K562 (cell line): ENCODE measurements at regions not wholly inside any gene's neighbourhood (a gene's known extent, or its start where the extent isn't known, plus 50 kb on each side); places are given as distances from the start of the nearest gene placed in this dataset.

ENCODE experiments used
- ATAC-seq: fragments of 200-7000 bp; cut with Tn5 transposase; 3 replicates; pipeline ENCODE4 v1.9.1; 2020; ENCODE audit warnings: moderate library complexity
- BruUV-seq: library from RNA; stranded (reverse); fragments of 400-500 nt; replicated peaks from 2 replicates; lab custom pipeline; 2021; lab: Mats Ljungman, UMichigan
- CTCF ChIA-PET: fragments of 300-600 bp; formaldehyde crosslinking; extraction: SDS; loops from one replicate; lab custom pipeline; 2021; ENCODE audit warnings: low intra/inter-chr PET ratio; lab: Yijun Ruan, JAX
- POLR2A ChIA-PET: fragments of 300-600, 350-650 bp; sonication (Branson Sonifier 250); formaldehyde crosslinking; extraction: SDS; loops from one replicate; lab custom pipeline; 2021; ENCODE audit warnings: antibody characterized with exemption, inconsistent platforms; lab: Yijun Ruan, JAX
- DNase-seq, 4 experiments: peaks; one replicate each; pipeline versions ENCODE4 v3.0.0 to v3.0.0-alpha.2; 2011 to 2018; ENCODE audit warnings: low spot score in 3 of 4, mixed read lengths in 3 of 4; ENCODE audit errors: extremely low read depth in 1 of 4
- FAIRE-seq: peaks from 2 replicates; lab custom pipeline; 2011; peaks lifted over from hg19 to GRCh38; lab: Jason Lieb, UNC
- H2AFZ ChIP-seq: 2 replicates; pipeline ENCODE4 v1.6.0; 2011; ENCODE audit warnings: low read depth, low read length, control low read depth, inconsistent platforms
- H3K27ac ChIP-seq: fragments of 200-600 bp; 3 replicates; pipeline ENCODE4 v1.8.0; 2011; ENCODE audit warnings: low read depth, mild to moderate bottlenecking, control low read depth, inconsistent platforms, low read length, moderate library complexity, mixed read lengths; ENCODE audit errors: extremely low read depth
- H3K27me3 ChIP-seq, 2 experiments: fragments of 300-600 bp in 1 of 2; 2 replicates in 1 of 2; 3 replicates in 1 of 2; pipeline versions ENCODE4 v1.6.0 to v1.8.0; 2011; ENCODE audit warnings: inconsistent platforms in 2 of 2, low read length in 2 of 2, mild to moderate bottlenecking in 1 of 2, mixed read lengths in 1 of 2, moderate library complexity in 1 of 2; ENCODE audit not compliant: control insufficient read depth in 2 of 2, insufficient read depth in 2 of 2
- H3K36me3 ChIP-seq: fragments of 300-600 bp; 3 replicates; pipeline ENCODE4 v1.8.0; 2011; ENCODE audit warnings: mild to moderate bottlenecking, low read length, inconsistent platforms; ENCODE audit not compliant: control insufficient read depth, insufficient read depth
- H3K4me1 ChIP-seq, 2 experiments: fragments of 200-600 bp in 1 of 2; replicated peaks in 1 of 2; 2 replicates in 1 of 2; 3 replicates in 1 of 2; pipeline versions ENCODE4 v1.5.1 to v1.8.0; 2011; ENCODE audit warnings: inconsistent platforms in 2 of 2, low read length in 2 of 2, mild to moderate bottlenecking in 1 of 2, mixed read lengths in 1 of 2, moderate library complexity in 1 of 2; ENCODE audit not compliant: control insufficient read depth in 2 of 2, insufficient read depth in 2 of 2
- H3K4me2 ChIP-seq: 2 replicates; pipeline ENCODE4 v1.6.1; 2011; ENCODE audit warnings: low read length, control low read depth, inconsistent platforms, mixed read lengths; ENCODE audit not compliant: insufficient read depth
- H3K4me3 ChIP-seq: fragments of 200-600 bp; sonication (generic), shearing (Covaris generic); 2 replicates; pipeline ENCODE4 v1.5.1; 2016; ENCODE audit warnings: control low read depth, inconsistent platforms
- H3K79me2 ChIP-seq: fragments of 200-600 bp; 3 replicates; pipeline ENCODE4 v1.8.0; 2011; ENCODE audit warnings: low read length, inconsistent platforms; ENCODE audit not compliant: control insufficient read depth, insufficient read depth
- H3K9ac ChIP-seq, 2 experiments: 2 replicates each; pipeline versions ENCODE4 v1.6.0 to v1.6.1; 2011; ENCODE audit warnings: low read depth in 2 of 2, low read length in 2 of 2, control low read depth in 1 of 2, inconsistent platforms in 1 of 2, mild to moderate bottlenecking in 1 of 2, mixed read lengths in 1 of 2; ENCODE audit not compliant: insufficient read depth in 1 of 2
- H3K9me1 ChIP-seq: one replicate; pipeline ENCODE4 v1.6.0; 2011; ENCODE audit warnings: inconsistent platforms, mild to moderate bottlenecking, low read length, moderate library complexity; ENCODE audit not compliant: control insufficient read depth, insufficient read depth
- H3K9me3 ChIP-seq: replicated peaks from 2 replicates; pipeline ENCODE4 v1.5.1; 2011; ENCODE audit warnings: low read depth, low read length, inconsistent platforms; ENCODE audit not compliant: control insufficient read depth, insufficient read depth
- H4K20me1 ChIP-seq: replicated peaks from 2 replicates; pipeline ENCODE4 v1.6.1; 2011; ENCODE audit warnings: low read length, inconsistent platforms, mixed read lengths; ENCODE audit not compliant: control insufficient read depth, insufficient read depth
- CXXC5 ChIP-seq: fragments of 250-450 bp; sonication (Bioruptor Pico); IDR thresholded peaks from 2 replicates; pipeline ENCODE4 v1.8.0; 2022; ENCODE audit warnings: inconsistent platforms, mild to moderate bottlenecking, moderate library complexity
- GTF3C2 ChIP-seq: IDR thresholded peaks from 3 replicates; pipeline ENCODE4 v1.6.1; 2011; ENCODE audit warnings: borderline replicate concordance, mild to moderate bottlenecking, moderate library complexity; ENCODE audit not compliant: insufficient read length; ENCODE audit errors: extremely low read depth
- HMG20B ChIP-seq: fragments of 250-450 bp; sonication (Bioruptor Pico); IDR thresholded peaks from 2 replicates; pipeline ENCODE4 v1.5.0; 2021; ENCODE audit warnings: mild to moderate bottlenecking
- KAT8 ChIP-seq: fragments of 450-650 bp; IDR thresholded peaks from 2 replicates; pipeline ENCODE4 v1.6.1; 2016; ENCODE audit warnings: low read depth, mild to moderate bottlenecking
- KHSRP ChIP-seq: fragments of 450-650 bp; IDR thresholded peaks from 2 replicates; pipeline ENCODE4 v1.6.1; 2017
- MAX ChIP-seq: sonication (generic); formaldehyde crosslinking; IDR thresholded peaks from 2 replicates; pipeline ENCODE4 v1.9.0; 2022; ENCODE audit warnings: mild to moderate bottlenecking, missing genetic modification reagents
- NONO ChIP-seq, 2 experiments: fragments of 200-400 bp in 1 of 2; fragments of 450-650 bp in 1 of 2; formaldehyde crosslinking in 1 of 2; IDR thresholded peaks; 2 replicates each; pipeline ENCODE4 v1.6.1; 2017; ENCODE audit warnings: low read depth in 2 of 2, mild to moderate bottlenecking in 2 of 2, moderate library complexity in 2 of 2, low read length in 1 of 2
- POLR2A ChIP-seq: fragments of 450-650 bp; conservative IDR thresholded peaks from 2 replicates; pipeline ENCODE4 v1.6.1; 2016
- POLR2AphosphoS2 ChIP-seq: IDR thresholded peaks from 2 replicates; pipeline ENCODE4 v1.6.1; 2012; ENCODE audit warnings: low read length, improper control_type of control experiment
- TAF1 ChIP-seq: IDR thresholded peaks from 2 replicates; pipeline ENCODE4 v1.6.1; 2011; ENCODE audit warnings: mild to moderate bottlenecking, low read length, moderate library complexity; ENCODE audit not compliant: insufficient read depth, control insufficient read depth, severe bottlenecking; ENCODE audit errors: extremely low read depth
- TRIM25 ChIP-seq: fragments of 450-650 bp; IDR thresholded peaks from 2 replicates; pipeline ENCODE4 v1.7.0; 2016; ENCODE audit warnings: borderline replicate concordance
- XRCC4 ChIP-seq: IDR thresholded peaks from one replicate; pipeline ENCODE4 v1.6.1; 2011; ENCODE audit not compliant: insufficient read depth, insufficient read length; ENCODE audit errors: extremely low read depth
- ZHX1 ChIP-seq: fragments of 150-350 bp; conservative IDR thresholded peaks from 2 replicates; pipeline ENCODE4 v1.6.1; 2014; ENCODE audit warnings: low read length
- ZNF133 ChIP-seq: fragments of 250-450 bp; sonication (Bioruptor Pico); IDR thresholded peaks from 2 replicates; pipeline ENCODE4 v1.4.0; 2020; ENCODE audit warnings: mild to moderate bottlenecking
- ZNF644 ChIP-seq: fragments of 200-800 bp; sonication (Bioruptor generic); IDR thresholded peaks from 2 replicates; pipeline ENCODE4 v1.6.1; 2016; ENCODE audit warnings: low read depth, missing genetic modification characterization, missing compliant biosample characterization
- WGBS: fragments of 100-300 bp; shearing (Covaris generic); methylation state at CpG from one replicate; pipeline ENCODE4 v1.1.6; 2016; ENCODE audit warnings: low coverage, mixed read lengths; ENCODE audit not compliant: insufficient coverage; ENCODE audit errors: missing lambda C conversion rate; 5-methylcytosine and 5-hydroxymethylcytosine counted together
- in situ Hi-C: fragments of 300-500 bp; cut with MboI; formaldehyde crosslinking; loops from 4 replicates; pipeline ENCODE4 v1.15.0; 2018; ENCODE audit warnings: inconsistent platforms, mixed read lengths
- intact Hi-C: fragments of 100-400 bp; cut with micrococcal nuclease; formaldehyde crosslinking; loops from 2 replicates; pipeline ENCODE4 v1.14.2; 2022

GRCh38 chr15:95377258-95377852 is 953.1 kb upstream of the NR2F2 start:
- no peak overlapping the region for H3K4me3 ChIP-seq
- H3K9me3 ChIP-seq: no peaks in the 10 kb centered on the region; the same call in 1 of the 2 replicates
- DNase-seq: no peak
- no peaks in the 10 kb centered on the region for H3K27me3 ChIP-seq
- no peaks in the 10 kb centered on the region for H3K9me1 ChIP-seq
- WGBS: 0% methylated on average over 5 of the region's 5 CpGs
- H3K4me1 ChIP-seq: no peaks in the 10 kb centered on the region
- H3K36me3 ChIP-seq: no peaks in the 10 kb centered on the region
- no peak overlapping the region for H3K9ac ChIP-seq
- ATAC-seq: no peak
- H4K20me1 ChIP-seq: no peaks in the 10 kb centered on the region
- in situ Hi-C loops: no loop called here
- no peak overlapping the region for H3K27ac ChIP-seq
- intact Hi-C loops: no loop called here
- TF ChIP-seq KHSRP (no peak), ZNF133 (CRISPR knock-in tag) (no peak), TAF1 (no peak), POLR2AphosphoS2 (no peak), XRCC4 (no peak), ZHX1 (no peak), GTF3C2 (no peak), MAX (CRISPR knock-in tag) (no peak), NONO (IDR thresholded peaks at IDR 0.05; ENCODE audit: low read depth in 2 of 2, low read length in 1 of 2) (no peak), TRIM25 (no peak), HMG20B (CRISPR knock-in tag) (no peak), KAT8 (no peak), ZNF644 (tag) (no peak), CXXC5 (CRISPR knock-in tag) (no peak), POLR2A (no peak)
- TF ChIP-seq, all 486 proteins: peak for 0
- Histone ChIP-seq H3K79me2 (no peaks in the 10 kb centered on the region), H2AFZ (no peak overlapping the region), H3K4me2 (no peak overlapping the region)
- POLR2A ChIA-PET: no interaction called here
- no TSS peak for BruUV-seq
- no peak for FAIRE-seq
- CTCF ChIA-PET: no interaction called here
